Mammary epithelial cell (primary cell): ENCODE measurements at regions not wholly inside any gene's neighbourhood (a gene's known extent, or its start where the extent isn't known, plus 50 kb on each side); places are given as distances from the start of the nearest gene placed in this dataset.

Experiments
- EZH2 ChIP-seq: IDR thresholded peaks from 2 replicates; pipeline ENCODE4 v1.6.1; 2012; ENCODE audit warnings: low read length, inconsistent platforms, borderline replicate concordance
- TF ChIP-seq, protein P1 (sequence below), 2 donors: IDR thresholded peaks in 1 of 2; conservative IDR thresholded peaks in 1 of 2; 2 replicates each; pipeline ENCODE4 v1.5.1; 2011 to 2012; ENCODE audit warnings: inconsistent platforms in 2 of 2, low read length in 2 of 2, mild to moderate bottlenecking in 2 of 2, control low read depth in 1 of 2, low read depth in 1 of 2; ENCODE audit not compliant: insufficient read depth in 1 of 2; ENCODE audit errors: extremely low read depth in 1 of 2

- TF ChIP-seq, protein P1, sequence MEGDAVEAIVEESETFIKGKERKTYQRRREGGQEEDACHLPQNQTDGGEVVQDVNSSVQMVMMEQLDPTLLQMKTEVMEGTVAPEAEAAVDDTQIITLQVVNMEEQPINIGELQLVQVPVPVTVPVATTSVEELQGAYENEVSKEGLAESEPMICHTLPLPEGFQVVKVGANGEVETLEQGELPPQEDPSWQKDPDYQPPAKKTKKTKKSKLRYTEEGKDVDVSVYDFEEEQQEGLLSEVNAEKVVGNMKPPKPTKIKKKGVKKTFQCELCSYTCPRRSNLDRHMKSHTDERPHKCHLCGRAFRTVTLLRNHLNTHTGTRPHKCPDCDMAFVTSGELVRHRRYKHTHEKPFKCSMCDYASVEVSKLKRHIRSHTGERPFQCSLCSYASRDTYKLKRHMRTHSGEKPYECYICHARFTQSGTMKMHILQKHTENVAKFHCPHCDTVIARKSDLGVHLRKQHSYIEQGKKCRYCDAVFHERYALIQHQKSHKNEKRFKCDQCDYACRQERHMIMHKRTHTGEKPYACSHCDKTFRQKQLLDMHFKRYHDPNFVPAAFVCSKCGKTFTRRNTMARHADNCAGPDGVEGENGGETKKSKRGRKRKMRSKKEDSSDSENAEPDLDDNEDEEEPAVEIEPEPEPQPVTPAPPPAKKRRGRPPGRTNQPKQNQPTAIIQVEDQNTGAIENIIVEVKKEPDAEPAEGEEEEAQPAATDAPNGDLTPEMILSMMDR (conservative IDR thresholded peaks at IDR 0.05 in 1 of 2, IDR thresholded peaks at IDR 0.05 in 1 of 2; ENCODE audit: extremely low read depth in 1 of 2, insufficient read depth in 1 of 2, low read depth in 1 of 2, low read length in 2 of 2) = no peak
- no peak for TF ChIP-seq EZH2
Measured at GRCh38 chr7:86313842-86314241, 329.9 kb upstream of the GRM3 start.
